Jurkat, Clone E6-1 (cell line): ENCODE measurements at regions not wholly inside any gene's neighbourhood (a gene's known extent, or its start where the extent isn't known, plus 50 kb on each side); places are given as distances from the start of the nearest gene placed in this dataset.
"Not testable (repeated sequence)": the region's sequence is repeated elsewhere in the genome, so short reads cannot be mapped to it uniquely, and the experiment has no call there.

Experiments
- DNase-seq: peaks from one replicate; pipeline ENCODE4 v3.0.0-alpha.2; 2011; ENCODE audit warnings: low read depth, low spot score
- H3K4me3 ChIP-seq: 2 replicates; pipeline ENCODE4 v1.5.1; 2011; ENCODE audit warnings: mild to moderate bottlenecking, low read length, control low read depth, moderate library complexity

DNA sequence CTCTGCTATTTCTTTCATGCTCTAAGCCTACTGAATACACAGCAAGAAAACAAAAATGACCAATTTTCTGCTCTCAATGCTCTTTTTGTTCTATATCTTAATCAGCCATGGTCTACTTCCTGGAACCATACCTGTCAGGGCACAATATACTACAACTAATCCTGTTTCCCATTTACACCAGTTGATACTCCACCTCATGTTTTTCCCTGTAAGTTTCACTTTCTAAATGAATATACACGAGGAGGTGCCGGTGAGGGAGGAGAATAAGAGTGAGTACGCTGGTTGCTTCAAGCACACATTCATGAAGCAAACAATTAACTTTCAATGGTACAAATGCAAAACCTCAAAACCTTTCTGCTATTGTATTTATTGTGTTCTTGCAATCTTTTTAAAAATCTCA, 443.1 kb upstream of the ID4 start:
- DNase-seq, result no peak

DNA sequence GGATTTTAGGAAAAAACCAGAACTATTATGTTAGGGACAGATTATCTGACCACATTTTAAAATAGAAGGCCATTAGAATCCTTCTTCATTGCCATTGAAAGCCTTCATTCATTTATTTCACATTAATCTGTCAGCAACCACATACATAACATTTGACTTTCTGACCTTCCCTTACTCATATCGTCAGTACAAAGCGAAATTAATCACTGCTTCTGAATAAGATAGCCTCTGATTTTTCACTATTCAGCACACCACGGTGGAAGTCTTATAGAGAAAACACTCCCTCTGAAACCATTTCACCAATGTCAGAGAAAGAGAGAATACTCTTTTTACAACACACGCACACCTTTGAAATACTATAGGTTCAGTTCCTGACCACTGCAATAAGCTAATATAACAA, 442.5 kb upstream of the ID4 start:
- no peak overlapping the region for H3K4me3 ChIP-seq

More for the DNA sequence above, 443.1 kb upstream of the ID4 start:
- H3K4me3 ChIP-seq, result no peak overlapping the region

DNA sequence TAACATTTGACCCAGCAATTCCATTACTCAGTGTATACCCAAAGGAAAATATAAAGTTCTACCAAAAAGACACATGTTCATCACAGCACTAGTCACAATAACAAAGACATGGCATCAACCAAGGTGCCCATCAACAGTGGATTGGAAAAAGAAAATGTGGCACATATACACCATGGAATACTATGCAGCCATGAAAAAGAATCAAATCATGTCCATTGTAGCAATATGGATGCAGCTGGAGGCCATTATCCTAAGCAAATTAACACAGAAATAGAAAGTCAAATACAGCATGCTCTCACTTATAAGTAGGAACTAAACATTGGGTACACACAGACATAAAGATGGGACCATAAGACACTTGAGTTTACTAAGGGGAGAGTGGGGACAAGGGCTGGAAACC, 441.9 kb upstream of the ID4 start:
- no peak for DNase-seq
- no peak overlapping the region for H3K4me3 ChIP-seq

More for the DNA sequence above, 442.5 kb upstream of the ID4 start:
- DNase-seq, result no peak

DNA sequence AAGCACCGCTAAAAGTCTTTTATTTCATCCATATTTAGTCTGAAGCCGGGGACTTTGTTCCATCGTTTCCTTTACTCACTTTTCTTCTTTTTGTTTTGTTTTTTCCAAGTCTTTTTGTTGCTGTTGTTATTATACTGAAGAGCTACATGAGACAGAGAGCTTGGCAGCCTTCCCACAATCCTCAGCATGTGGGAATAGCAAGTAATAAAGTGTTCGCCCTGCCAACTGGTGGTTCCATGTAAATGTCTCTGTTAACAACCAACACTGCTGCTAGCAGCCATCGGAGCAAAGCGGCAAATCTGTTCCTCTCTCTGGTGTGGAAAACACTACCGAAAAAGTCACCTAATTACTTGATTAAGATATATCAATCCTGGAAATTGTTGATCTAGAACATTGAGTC, 437.8 kb upstream of the ID4 start:
- H3K4me3 ChIP-seq, result no peak overlapping the region

DNA sequence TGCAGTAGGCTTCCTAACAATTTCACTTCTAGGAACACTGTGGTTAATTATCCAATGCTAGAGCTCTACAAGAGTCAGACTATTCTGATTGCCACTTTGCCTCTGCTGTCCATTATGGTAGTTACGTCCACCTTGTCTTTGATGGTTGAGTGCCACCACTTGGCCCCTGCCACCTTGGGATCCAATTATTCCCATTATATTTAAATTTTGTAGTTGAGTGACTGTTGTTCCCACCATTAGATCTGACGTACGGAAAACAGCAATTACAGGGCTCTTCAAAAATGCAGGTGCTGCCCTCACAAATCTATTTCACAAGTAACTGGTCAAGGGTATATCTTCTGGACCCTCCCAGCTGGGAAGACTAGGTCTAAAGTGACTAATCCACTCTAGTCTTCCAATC, 432.3 kb upstream of the ID4 start:
- DNase-seq, H3K4me3 ChIP-seq: not testable (repeated sequence)

More for the DNA sequence above, 437.8 kb upstream of the ID4 start:
- no peak for DNase-seq

DNA sequence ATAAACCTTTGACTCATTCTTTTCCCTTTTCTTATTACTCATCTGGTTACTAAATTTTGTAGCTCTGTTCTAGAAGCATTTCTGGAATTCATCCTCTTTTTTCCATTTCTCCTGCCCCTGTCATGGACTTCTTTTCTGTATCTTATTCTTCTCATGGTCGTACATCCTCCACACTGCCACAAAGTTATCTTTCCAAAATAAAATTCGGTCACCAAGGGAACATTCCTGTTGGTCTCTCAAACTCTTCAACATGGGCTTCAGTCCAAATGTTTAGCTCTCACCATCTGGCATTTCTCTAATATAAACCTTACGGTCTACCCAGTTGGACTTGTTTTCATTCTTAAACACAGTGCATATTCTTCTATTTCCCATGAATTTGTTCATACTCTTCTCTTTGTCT, 428.8 kb upstream of the ID4 start:
- DNase-seq, result no peak
- no peak overlapping the region for H3K4me3 ChIP-seq

DNA sequence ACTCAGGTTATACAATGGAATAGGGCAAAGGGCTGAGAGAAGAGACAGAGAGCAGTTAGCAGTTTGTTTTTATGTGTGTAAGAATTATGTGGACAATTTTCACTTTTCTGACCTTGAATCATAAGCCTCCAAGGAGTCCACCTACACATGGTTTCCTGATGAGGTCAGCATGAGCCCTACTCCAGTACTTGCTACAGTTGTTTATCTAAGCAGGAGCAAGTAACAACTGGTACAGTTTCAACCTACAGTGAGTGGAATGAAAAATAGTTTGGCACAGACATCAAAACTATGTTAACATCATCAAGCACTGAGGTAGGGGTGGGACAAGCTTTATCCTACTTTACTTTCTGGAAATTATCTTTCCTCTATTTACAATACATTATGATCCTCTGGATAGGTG, 426.7 kb upstream of the ID4 start:
- H3K4me3 ChIP-seq, result no peak overlapping the region
- no peak for DNase-seq

DNA sequence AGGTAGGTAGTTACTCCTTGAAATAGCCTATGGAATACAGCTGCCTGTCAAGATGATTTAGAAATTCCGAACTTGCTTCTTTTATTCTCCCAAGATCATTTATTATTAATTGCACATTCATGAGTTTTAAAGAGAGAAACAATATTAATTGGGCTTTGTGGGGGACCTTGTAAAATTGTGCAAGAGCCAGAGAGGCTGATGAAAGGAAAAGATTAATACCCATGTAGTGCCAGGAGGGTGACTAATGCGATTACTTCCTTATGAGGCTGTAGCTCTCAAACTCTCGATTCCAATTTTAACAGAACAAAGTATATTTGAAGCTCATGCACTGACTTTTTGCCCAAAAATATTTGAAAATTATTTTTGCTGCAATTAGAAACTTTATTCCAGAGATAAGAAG, 423.8 kb upstream of the ID4 start:
- no peak for DNase-seq
- no peak overlapping the region for H3K4me3 ChIP-seq

DNA sequence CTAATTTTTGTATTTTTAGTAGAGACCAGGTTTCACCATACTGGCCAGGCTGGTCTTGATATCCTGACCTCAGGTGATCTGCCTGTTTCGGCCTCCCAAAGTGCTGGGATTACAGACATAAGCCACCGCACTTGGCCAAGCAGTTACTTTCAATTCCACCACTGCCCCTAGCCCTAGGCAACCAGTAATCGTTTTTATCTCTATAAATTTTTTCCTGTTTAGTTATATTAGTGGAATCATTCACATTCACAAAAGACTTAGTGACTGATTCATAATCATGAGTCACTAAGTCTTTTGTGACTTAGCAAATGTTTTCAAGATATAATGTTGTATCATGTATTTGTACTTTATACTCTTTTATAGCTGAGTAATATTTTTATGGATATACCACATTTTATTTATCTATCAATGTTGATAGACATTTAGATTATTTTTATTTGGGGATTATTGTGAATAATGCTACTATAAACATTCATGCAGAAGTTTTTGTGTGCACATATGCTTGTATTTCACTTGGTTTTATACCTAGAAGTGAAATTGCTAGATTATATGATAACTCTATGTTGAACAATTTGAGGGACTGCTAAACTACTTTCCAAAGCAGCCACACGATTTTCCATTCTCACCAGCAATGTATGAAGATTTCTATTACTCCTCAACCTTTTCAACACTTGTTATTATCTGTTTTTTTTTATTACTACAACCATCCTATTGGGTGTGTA, 421.4 kb upstream of the ID4 start:
- no peak overlapping the region for H3K4me3 ChIP-seq
- no peak for DNase-seq

DNA sequence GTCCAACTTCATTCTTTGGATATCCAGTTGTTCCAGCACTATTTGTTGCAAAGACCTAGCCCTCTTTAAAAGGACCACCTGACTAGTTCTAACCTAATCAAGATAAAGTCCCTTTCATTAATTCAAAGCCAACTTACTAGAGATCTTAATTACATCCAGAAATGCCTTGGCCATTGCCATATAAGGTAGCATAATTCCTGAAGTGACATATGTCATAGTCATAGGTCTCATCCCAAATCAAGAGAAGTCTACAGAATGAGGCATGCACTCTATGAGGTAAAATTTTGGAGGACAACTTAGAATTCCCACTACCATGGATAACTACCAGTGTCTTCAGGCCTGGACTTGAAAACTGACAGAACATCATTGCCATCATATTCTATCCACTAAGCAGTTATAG, 420.4 kb upstream of the ID4 start:
- H3K4me3 ChIP-seq, result no peak overlapping the region
- DNase-seq, result no peak

DNA sequence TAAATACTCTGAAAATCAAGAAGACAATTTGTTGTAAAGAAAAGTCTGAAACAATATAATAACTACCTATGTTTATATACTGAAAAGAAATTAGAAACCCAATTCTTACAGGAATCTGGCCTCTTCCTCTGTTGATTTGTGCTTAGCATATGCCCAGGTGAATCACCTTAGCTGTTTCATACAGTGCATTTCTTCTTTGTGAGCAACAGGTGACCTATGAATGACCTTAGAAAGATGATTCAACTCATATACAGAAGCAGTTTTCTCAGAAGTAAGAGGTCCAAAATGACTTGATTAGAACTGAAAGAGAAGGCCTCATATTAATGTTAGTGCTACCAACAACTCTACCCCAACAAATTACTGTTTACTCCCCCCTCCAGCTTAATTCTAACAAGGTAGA, 419.5 kb upstream of the ID4 start:
- DNase-seq, result no peak
- no peak overlapping the region for H3K4me3 ChIP-seq

DNA sequence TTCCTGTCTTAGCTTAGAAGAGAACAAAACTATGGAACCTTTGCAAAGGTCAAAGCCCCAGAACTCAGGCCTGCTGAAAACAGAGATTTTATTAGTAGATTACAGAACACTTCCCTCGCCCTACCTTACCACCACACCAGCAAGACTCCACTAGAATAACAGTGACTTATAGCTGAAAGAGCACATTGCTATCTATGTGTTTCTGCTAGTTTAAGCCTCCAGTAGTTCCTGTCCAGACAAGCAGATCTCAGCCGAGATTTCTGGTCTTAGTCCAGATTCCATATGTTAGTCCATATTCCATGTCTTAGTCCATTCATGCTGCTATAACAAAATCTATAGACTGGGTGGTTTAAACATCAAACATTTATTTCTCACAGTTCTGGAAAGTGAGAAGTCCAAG, 412.3 kb upstream of the ID4 start:
- no peak for DNase-seq

DNA sequence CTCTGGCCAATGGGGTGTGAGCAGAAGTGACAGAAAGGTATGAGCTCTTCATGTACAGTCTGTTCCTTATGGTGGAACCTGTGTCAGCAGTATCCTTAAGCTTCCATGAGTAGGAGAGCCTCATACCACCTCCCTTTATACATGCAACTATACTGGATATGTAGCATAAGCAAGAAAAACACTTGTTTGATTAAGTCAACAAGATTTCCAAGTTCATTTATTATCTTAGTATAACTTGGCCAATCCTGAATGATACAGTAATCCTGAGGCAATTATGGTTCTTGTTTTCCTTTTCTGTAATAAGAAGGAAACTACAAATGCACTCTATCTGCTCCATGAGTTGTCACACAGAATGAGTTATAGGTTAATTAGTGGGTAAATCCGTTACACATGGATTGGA, 409.6 kb upstream of the ID4 start:
- DNase-seq, result no peak

More for the DNA sequence above, 412.3 kb upstream of the ID4 start:
- no peak overlapping the region for H3K4me3 ChIP-seq

DNA sequence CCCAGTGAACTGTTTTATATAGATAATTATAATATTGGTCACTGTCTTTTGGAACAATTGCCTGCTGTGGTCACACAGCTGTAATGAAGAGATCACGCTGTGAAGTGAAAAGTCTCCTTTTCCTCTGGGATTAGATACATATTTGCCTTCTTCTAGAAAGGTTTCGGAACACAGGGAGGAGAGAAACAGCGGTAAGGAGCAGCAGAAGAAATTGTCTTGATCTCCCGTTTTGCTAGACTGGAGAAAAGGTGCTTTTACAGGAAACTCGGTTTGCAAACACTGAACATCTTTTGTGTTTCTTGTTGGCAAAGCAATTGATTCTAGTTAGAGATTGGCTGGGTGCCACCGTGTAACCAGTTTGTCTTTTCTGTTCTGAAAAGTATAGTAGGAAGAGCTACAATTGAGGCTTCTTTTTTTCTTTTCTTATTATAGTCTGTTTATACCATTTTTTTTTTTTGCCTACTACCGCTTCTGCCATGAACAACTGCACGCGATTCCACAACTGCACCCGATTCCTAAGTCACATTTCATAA, 404.1 kb upstream of the ID4 start:
- DNase-seq, result no peak
- no peak overlapping the region for H3K4me3 ChIP-seq

More for the DNA sequence above, 409.6 kb upstream of the ID4 start:
- no peak overlapping the region for H3K4me3 ChIP-seq

DNA sequence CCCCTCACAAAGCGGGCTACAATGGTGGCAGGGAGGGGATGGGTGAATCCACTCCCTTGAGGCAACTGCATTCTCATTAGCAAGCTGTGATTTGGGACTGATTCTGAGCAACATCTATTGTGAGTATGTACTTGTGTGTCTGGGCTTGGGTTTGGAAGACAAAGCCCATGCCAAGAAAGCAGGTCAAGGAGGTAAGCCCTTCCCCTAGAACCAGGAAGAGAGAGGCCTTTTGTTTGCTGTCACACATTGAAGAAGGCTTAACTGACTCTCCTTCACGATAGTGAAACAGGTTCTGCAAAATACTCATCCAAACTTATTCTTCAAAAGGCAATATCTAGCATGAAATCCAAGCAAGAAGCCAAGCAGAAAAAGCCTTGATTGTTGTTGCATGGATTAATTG, 403.1 kb upstream of the ID4 start:
- no peak for DNase-seq
- no peak overlapping the region for H3K4me3 ChIP-seq

DNA sequence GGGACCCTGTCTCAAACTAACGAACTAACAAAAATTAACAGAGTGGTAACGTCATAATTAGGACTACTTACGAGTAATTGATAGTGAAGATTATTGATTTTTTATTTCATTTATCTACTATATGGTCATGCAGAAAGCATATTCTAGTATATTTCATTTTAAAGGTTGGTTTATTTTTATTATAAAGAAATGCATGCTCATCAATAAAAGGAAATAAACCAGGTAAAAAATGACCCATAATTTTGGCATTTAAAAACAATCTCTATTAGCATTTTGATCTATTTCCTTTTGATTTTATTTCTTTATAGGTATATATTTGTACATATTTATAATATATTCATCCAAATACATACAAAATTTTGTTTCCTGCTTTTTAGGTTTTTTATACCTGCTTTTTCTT, 401.4 kb upstream of the ID4 start:
- DNase-seq, result no peak
- no peak overlapping the region for H3K4me3 ChIP-seq

DNA sequence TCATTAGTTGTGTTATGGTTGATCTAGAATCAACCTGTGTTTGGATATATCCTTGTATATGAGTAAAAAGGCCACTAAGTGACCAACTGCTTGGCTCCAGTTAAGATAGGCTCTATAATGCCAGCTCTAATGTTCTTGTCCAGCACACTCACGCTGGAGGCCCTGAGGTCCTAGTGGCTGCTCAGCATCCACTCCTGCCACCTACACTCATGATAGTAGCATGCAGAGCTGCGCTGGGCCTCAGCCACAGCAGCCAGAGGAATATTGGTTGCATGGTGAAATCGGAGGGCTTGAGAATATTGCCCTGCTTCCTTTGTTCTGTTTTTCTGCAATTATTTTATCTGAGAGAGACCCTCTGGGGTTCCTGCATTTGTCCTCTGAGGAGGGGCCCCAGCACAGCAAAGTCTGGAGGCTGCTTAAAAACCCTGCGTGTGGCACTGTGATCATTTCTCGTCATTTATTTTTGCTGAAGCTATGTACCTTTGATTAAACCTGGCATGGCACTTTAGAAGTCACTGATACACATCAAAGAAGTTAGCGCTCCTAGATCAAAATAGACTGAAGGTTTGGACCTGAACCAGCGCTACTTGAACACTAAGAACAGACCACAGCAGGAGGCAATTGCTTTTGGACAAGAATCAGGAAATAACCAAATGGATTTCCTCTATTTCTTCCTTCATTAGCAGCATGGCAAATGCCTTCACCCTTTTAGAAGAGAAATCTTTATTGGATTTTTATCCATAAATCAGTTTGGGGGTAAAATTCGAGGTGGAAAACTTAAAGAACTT, 398.4 kb upstream of the ID4 start:
- no peak overlapping the region for H3K4me3 ChIP-seq
- no peak for DNase-seq

DNA sequence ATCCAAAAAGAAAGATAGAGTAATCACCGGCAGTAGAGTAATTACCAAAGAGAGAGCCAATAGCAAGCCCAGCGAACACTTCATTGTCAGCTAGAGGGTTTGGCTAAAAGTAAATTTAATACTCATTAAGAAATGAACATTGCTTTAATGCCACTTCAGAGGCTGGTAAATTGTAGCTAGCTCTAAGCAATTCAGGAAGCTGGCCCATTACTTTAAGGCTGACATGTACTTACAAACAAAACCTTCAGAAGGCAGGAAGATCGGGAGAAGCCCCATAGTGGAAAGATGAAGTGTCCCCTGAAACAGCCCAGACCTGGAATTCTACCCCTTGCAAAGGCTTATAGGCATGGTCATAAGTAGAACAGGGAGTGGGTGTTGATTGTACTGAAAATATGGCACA, 396.6 kb upstream of the ID4 start:
- no peak overlapping the region for H3K4me3 ChIP-seq
- no peak for DNase-seq

DNA sequence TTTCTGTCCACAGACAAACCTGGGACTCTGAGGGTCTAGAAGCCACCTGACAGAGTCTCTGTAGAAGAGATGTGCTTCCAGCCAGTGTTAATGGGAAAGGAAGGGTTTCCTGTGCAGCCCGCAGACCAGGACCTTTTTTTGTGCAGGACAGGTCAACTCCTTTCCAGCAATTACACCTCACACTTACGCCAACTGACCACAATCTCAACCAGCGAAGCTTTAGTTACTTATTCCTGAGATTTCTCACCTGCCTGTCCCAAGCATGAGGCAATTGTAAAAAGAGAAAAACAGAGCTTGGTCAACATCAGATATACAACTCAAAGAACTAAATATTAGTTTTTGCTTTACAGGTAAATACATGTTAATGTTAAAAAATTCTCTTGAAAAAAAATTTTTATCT, 393.8 kb upstream of the ID4 start:
- no peak overlapping the region for H3K4me3 ChIP-seq
- no peak for DNase-seq

DNA sequence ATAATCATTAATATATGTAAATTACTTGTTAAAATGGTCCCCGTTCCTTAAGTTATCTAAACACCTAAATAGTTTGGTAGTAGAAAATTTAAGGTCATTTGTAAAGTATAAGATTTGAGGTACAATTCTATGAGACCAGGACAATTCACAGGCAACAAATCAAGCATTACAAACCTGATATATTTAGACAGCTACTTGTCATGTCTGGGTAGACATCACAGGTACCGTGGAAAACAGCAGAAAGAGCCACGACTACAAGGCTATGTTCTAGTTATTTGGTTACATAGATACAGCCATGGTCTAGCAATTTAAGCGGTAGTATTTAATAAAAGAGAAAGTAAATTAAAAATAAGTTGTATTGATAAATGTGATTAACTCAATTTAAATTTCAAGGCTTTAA, 393.1 kb upstream of the ID4 start:
- H3K4me3 ChIP-seq, result no peak overlapping the region
- DNase-seq, result no peak

DNA sequence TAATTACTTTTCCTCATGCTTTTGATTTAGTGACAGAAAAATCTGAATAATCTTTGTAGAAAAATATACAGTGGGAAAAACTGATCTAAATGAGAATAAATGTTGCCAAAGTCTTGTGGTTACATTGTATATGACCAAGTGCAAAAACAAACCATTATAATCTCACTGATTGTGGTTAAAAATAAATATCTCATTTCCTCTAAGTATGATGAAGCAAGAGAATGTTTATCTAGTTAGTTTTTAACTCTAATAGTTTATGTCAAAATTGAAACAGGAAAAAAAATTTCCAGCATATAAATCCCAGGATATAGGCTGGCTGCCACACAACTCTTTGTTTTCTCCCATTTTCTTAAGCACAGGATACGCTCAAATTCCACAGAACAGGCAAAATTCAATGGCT, 392.7 kb upstream of the ID4 start:
- no peak overlapping the region for H3K4me3 ChIP-seq
- no peak for DNase-seq
